Osteocyte (in vitro differentiated cells): ENCODE measurements at regions not wholly inside any gene's neighbourhood (a gene's known extent, or its start where the extent isn't known, plus 50 kb on each side); places are given as distances from the start of the nearest gene placed in this dataset.

Experiments
- DNase-seq: peaks from one replicate; pipeline ENCODE4 v3.0.0; 2021; ENCODE audit warnings: mixed read lengths; ENCODE audit not compliant: unreplicated experiment; ENCODE audit errors: extremely low spot score
- H3K27ac Mint-ChIP-seq: one replicate; pipeline ENCODE4 v1.8.0; 2021; ENCODE audit warnings: mild to moderate bottlenecking, mixed read lengths; ENCODE audit not compliant: unreplicated experiment
- H3K27me3 Mint-ChIP-seq: one replicate; pipeline ENCODE4 v1.8.0; 2021; ENCODE audit warnings: mixed read lengths; ENCODE audit not compliant: unreplicated experiment
- H3K36me3 Mint-ChIP-seq: one replicate; pipeline ENCODE4 v1.8.0; 2021; ENCODE audit warnings: mixed read lengths; ENCODE audit not compliant: unreplicated experiment
- H3K4me1 Mint-ChIP-seq: one replicate; pipeline ENCODE4 v1.8.0; 2021; ENCODE audit warnings: mixed read lengths; ENCODE audit not compliant: unreplicated experiment
- H3K4me3 Mint-ChIP-seq: one replicate; pipeline ENCODE4 v1.8.0; 2021; ENCODE audit warnings: mild to moderate bottlenecking, moderate library complexity, mixed read lengths; ENCODE audit not compliant: unreplicated experiment
- H3K9me3 Mint-ChIP-seq: one replicate; pipeline ENCODE4 v1.8.0; 2021; ENCODE audit warnings: mixed read lengths; ENCODE audit not compliant: unreplicated experiment
- TF ChIP-seq, protein P1 (sequence below): fragments of 200-600 bp; sonication (generic); IDR thresholded peaks from 2 replicates; pipeline ENCODE4 v1.5.0; 2021; ENCODE audit warnings: antibody characterized with exemption, mild to moderate bottlenecking, moderate library complexity

DNA sequence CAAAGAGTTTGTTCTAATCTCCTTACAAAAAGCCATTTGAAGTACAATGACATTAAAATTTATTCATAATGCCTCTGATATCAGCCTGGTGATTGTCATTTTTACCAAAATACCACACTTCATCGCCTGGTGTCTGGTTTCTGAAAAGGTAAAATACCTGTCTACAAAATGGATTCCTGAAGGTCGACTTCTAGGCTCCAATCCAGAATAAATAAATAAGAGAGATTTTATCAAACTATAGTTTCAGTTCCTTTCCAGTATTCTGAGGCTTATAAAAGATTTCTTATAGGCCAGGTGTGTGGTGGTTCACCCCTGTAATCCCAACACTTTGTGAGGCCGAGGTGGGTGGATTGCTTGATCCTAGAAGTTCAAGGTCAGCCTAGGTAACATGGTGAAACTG is 340.7 kb downstream of the SLC16A7 start:
- Mint-ChIP-seq H3K27ac (no peak overlapping the region), H3K4me1 (peaks cover 55% of the 10 kb centered on the region), H3K9me3 (peaks cover 22% of the 10 kb centered on the region), H3K27me3 (no peaks in the 10 kb centered on the region), H3K36me3 (peaks cover 5% of the 10 kb centered on the region), H3K4me3 (no peak overlapping the region)
- TF ChIP-seq, protein P1, sequence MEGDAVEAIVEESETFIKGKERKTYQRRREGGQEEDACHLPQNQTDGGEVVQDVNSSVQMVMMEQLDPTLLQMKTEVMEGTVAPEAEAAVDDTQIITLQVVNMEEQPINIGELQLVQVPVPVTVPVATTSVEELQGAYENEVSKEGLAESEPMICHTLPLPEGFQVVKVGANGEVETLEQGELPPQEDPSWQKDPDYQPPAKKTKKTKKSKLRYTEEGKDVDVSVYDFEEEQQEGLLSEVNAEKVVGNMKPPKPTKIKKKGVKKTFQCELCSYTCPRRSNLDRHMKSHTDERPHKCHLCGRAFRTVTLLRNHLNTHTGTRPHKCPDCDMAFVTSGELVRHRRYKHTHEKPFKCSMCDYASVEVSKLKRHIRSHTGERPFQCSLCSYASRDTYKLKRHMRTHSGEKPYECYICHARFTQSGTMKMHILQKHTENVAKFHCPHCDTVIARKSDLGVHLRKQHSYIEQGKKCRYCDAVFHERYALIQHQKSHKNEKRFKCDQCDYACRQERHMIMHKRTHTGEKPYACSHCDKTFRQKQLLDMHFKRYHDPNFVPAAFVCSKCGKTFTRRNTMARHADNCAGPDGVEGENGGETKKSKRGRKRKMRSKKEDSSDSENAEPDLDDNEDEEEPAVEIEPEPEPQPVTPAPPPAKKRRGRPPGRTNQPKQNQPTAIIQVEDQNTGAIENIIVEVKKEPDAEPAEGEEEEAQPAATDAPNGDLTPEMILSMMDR, result no peak
- DNase-seq, result no peak

- Mint-ChIP-seq H3K9me3 (peaks cover 16% of the 10 kb centered on the region), H3K27ac (no peak overlapping the region), H3K4me1 (peaks cover 61% of the 10 kb centered on the region), H3K36me3 (peaks cover 3% of the 10 kb centered on the region), H3K4me3 (no peak overlapping the region), H3K27me3 (no peaks in the 10 kb centered on the region)
- TF ChIP-seq, protein P1, result no peak
- DNase-seq, result no peak
Observed at GRCh38 chr12:59937148-59937547, 341.3 kb downstream of the SLC16A7 start.

- Mint-ChIP-seq H3K27me3 (no peaks in the 10 kb centered on the region), H3K4me3 (no peak overlapping the region), H3K27ac (peak overlapping the region; percentile 46), H3K4me1 (peaks cover 62% of the 10 kb centered on the region), H3K36me3 (peaks cover 3% of the 10 kb centered on the region), H3K9me3 (peaks cover 12% of the 10 kb centered on the region)
- TF ChIP-seq, protein P1, result no peak
- no peak for DNase-seq
Observed at GRCh38 chr12:59938190-59938962, 342.5 kb downstream of the SLC16A7 start.

DNA sequence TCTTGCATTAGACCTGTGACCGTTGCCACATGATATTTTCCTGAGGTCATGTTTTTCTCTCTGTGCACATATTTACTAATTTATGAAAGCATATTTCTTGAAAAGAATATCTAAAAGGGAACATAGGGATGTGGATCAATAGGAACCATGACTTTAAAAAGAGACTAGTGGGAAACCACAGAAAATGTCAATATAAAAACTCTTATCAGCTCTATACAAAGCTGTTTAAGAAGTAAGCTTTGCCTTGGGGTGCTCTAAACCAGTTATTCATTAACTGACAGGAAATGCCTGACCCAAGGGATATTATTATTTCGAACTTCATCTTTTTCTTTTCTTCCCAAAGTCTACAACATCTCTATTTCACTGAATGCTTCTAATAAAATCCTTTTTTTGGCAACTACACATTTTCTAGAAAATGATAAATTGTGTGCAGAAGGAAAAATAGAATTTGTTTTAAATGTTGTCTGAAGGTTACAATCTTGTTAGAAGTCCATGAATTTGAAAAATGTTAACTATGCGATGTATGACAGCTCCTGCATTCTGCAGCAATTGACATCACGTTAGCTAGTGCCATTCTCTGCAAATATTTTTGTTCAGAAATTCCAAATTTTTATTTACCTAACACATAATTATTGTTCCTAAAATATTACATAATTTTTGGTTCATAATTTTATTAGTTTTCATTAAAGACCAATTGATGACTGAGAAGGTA is 345.0 kb downstream of the SLC16A7 start:
- DNase-seq, result no peak

GRCh38 chr12:59941461-59941860 is 345.6 kb downstream of the SLC16A7 start:
- no peak overlapping the region for H3K4me3 Mint-ChIP-seq
- H3K36me3 Mint-ChIP-seq, result no peaks in the 10 kb centered on the region
- peaks cover 5% of the 10 kb centered on the region for H3K9me3 Mint-ChIP-seq
- no peak for DNase-seq
- H3K27ac Mint-ChIP-seq, result peak overlapping the region; percentile 11
- no peaks in the 10 kb centered on the region for H3K27me3 Mint-ChIP-seq
- TF ChIP-seq, protein P1, result no peak
- peaks cover 56% of the 10 kb centered on the region for H3K4me1 Mint-ChIP-seq

More for the DNA sequence above, 345.0 kb downstream of the SLC16A7 start:
- Mint-ChIP-seq H3K27ac (peak overlapping the region; percentile 73), H3K4me3 (peak overlapping the region; percentile 41), H3K27me3 (no peaks in the 10 kb centered on the region), H3K9me3 (peaks cover 5% of the 10 kb centered on the region), H3K4me1 (peaks cover 57% of the 10 kb centered on the region), H3K36me3 (no peaks in the 10 kb centered on the region)
- TF ChIP-seq, protein P1, result no peak
